Body of pancreas (tissue), 4 donors: ENCODE measurements at regions not wholly inside any gene's neighbourhood (a gene's known extent, or its start where the extent isn't known, plus 50 kb on each side); places are given as distances from the start of the nearest gene placed in this dataset.
"Not testable (repeated sequence)": the region's sequence is repeated elsewhere in the genome, so short reads cannot be mapped to it uniquely, and the experiment has no call there.

Experiments
- ATAC-seq: fragments of 150-250 bp; one replicate; pipeline ENCODE4 v1.9.1; 2016
- DNase-seq, 4 donors: peaks; one replicate each; pipeline ENCODE4 v3.0.0-alpha.2; 2019
- H3K27ac ChIP-seq, 4 donors: fragments of 200-600 bp; sonication (generic); 1 replicate in 3 of 4; 2 replicates in 1 of 4; pipeline versions ENCODE4 v1.5.1 to v1.6.1; 2016 to 2019; ENCODE audit warnings: mild to moderate bottlenecking in 1 of 4, mixed read lengths in 1 of 4, moderate library complexity in 1 of 4
- H3K27me3 ChIP-seq, 2 donors: fragments of 200-600 bp; sonication (generic); one replicate each; pipeline ENCODE4 v1.6.0; 2016; ENCODE audit warnings: mild to moderate bottlenecking in 1 of 2
- H3K36me3 ChIP-seq, 2 donors: fragments of 200-600 bp; sonication (generic); replicated peaks in 1 of 2; 2 replicates each; pipeline ENCODE4 v1.5.1; 2016; ENCODE audit warnings: low read depth in 2 of 2; ENCODE audit not compliant: insufficient read depth in 1 of 2
- H3K4me1 ChIP-seq: fragments of 200-600 bp; sonication (generic); one replicate; pipeline ENCODE4 v1.6.0; 2016
- H3K4me3 ChIP-seq, 2 donors: fragments of 200-600 bp; sonication (generic); 1 replicate in 1 of 2; 2 replicates in 1 of 2; pipeline ENCODE4 v1.5.1; 2016 to 2019
- H3K9me3 ChIP-seq, 3 donors: fragments of 200-600 bp; sonication (generic); 1 replicate in 2 of 3; 2 replicates in 1 of 3; pipeline ENCODE4 v1.5.1; 2016
- POLR2A ChIP-seq, 3 donors: fragments of 450-650 bp; IDR thresholded peaks; one replicate each; pipeline ENCODE4 v1.6.1; 2016; ENCODE audit warnings: antibody characterized with exemption in 3 of 3, mild to moderate bottlenecking in 2 of 3
- WGBS, 2 donors: methylation state at CpG; one replicate each; pipeline ENCODE4 v1.1.5; 2017; 5-methylcytosine and 5-hydroxymethylcytosine counted together
- intact Hi-C: fragments of 100-400 bp; cut with DNase I; formaldehyde crosslinking; loops from one replicate; pipeline ENCODE4 v1.15.1; 2023
- TF ChIP-seq, protein P1 (sequence below), 7 experiments: fragments of 450-650 bp in 4 of 7; fragments of 200-600 bp in 3 of 7; sonication (generic) in 3 of 7; IDR thresholded peaks; one replicate each; pipeline ENCODE4 v1.5.1; 2016 to 2019; ENCODE audit warnings: antibody characterized with exemption in 7 of 7

DNA sequence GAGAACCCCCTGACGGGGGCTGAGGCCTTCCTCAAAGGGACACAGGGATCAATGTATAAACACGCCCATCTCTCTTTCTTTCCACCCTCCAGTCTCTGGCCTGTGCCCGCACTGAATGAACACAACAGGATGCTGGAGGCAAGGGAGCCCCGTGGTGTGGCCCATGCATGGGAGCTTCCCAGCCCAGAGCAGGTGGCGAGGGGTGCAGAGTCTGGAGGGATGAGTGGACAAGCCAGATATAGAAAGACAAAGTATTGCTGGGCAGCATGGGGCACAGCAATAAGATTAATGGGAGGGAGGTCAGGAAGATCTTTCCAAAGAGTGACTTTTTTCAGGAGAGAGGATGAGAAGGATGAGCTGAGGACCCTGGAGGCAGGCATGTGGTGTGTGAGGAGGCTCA, 103.7 kb downstream of the C5orf15 start:
- TF ChIP-seq POLR2A (IDR thresholded peaks at IDR 0.05): no peak
- TF ChIP-seq, protein P1, sequence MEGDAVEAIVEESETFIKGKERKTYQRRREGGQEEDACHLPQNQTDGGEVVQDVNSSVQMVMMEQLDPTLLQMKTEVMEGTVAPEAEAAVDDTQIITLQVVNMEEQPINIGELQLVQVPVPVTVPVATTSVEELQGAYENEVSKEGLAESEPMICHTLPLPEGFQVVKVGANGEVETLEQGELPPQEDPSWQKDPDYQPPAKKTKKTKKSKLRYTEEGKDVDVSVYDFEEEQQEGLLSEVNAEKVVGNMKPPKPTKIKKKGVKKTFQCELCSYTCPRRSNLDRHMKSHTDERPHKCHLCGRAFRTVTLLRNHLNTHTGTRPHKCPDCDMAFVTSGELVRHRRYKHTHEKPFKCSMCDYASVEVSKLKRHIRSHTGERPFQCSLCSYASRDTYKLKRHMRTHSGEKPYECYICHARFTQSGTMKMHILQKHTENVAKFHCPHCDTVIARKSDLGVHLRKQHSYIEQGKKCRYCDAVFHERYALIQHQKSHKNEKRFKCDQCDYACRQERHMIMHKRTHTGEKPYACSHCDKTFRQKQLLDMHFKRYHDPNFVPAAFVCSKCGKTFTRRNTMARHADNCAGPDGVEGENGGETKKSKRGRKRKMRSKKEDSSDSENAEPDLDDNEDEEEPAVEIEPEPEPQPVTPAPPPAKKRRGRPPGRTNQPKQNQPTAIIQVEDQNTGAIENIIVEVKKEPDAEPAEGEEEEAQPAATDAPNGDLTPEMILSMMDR (IDR thresholded peaks at IDR 0.05): no peak

DNA sequence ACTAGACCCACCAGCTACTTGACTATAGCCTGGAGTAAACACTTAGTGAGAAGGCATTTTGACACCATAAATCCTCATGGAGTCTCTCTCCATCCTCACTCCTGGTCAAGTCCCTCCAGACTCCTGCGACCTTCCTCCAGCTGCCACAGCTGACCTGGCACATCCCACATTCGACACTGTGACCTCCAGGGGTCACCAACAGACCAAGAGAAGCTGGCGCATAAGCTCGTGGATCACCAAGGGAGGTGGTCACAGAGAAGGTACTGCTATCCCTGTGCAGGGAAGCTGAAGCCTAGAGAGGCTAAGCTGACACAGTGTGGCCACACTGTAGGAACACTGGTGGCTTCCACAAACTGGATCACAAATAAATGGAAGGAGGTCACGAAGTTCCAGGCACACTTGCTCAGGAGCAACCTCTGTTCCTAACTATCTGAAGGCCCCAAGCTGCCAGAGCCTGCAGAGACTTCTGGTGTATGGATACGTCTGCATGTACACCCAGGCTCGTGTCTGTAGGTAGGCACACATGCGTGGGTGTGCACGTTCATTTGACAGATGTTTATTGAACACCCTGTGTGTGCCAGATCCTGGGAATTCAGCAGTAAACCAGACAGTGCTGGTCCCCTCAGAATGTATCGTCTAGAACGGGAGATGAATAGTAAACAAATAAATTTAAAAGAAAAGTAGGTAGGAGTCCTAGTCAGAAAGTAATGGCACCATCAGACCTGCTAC, 104.4 kb downstream of the C5orf15 start:
- DNase-seq (no peak), ATAC-seq (no peak)
- no peak overlapping the region for H3K4me3 ChIP-seq
- no peak overlapping the region for H3K27ac ChIP-seq
- no peaks in the 10 kb centered on the region for H3K36me3 ChIP-seq
- H3K9me3 ChIP-seq: no peaks in the 10 kb centered on the region
- no peaks in the 10 kb centered on the region for H3K4me1 ChIP-seq
- intact Hi-C loops: loop anchor here (10.0 kb wide), 2 partner anchors 439 to 749 kb away; no protein-coding TSS in a partner anchor
- TF ChIP-seq, protein P1 (IDR thresholded peaks at IDR 0.05): no peak
- TF ChIP-seq POLR2A (IDR thresholded peaks at IDR 0.05): no peak
- H3K27me3 ChIP-seq: no peaks in the 10 kb centered on the region
- WGBS, 2 donors: 55 to 57% methylated on average over 9 to 11 of the region's 11 CpGs

More for the DNA sequence above, 103.7 kb downstream of the C5orf15 start:
- WGBS, 2 donors: 67 to 70% methylated on average over 5 of the region's 5 CpGs
- Histone ChIP-seq H3K27ac (no peak overlapping the region), H3K36me3 (no peaks in the 10 kb centered on the region), H3K9me3 (no peaks in the 10 kb centered on the region), H3K27me3 (no peaks in the 10 kb centered on the region), H3K4me3 (no peak overlapping the region), H3K4me1 (no peaks in the 10 kb centered on the region)
- DNase-seq (no peak), ATAC-seq (no peak)
- intact Hi-C loops: loop anchor here (10.0 kb wide), 2 partner anchors 440 to 750 kb away; no protein-coding TSS in a partner anchor

DNA sequence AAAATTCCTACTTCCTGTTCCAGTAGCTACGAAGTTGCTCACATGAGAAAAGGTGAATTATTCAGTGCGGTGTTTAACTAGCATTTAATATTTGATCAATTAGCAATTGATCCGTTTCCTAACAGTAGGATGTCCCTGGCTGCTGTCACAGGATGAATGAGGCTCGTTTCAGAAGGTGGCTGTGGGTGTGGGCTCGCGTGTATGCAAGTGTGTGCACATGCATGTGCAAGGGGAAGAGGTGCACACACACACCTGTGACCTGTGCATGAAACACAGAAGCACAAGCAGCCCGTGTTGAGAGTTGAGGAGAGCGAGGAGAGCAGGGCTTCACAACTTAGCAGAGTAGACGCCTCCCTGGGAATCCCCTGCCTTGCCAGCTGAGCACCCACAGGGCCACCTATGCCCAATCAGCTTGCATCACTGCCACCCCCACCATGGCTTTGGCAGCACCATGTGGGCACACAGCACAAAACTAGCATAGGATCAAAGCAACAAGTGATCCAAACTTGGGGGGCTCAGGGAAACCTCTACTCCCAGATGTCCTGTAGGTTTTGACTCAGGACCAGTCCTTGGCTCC, 107.2 kb downstream of the C5orf15 start:
- Histone ChIP-seq H3K4me3 (no peak overlapping the region), H3K36me3 (no peaks in the 10 kb centered on the region), H3K27ac (no peak overlapping the region), H3K4me1 (no peaks in the 10 kb centered on the region), H3K9me3 (no peaks in the 10 kb centered on the region), H3K27me3 (no peaks in the 10 kb centered on the region)
- 33 to 43% methylated on average over 6 to 9 of the region's 9 CpGs for WGBS, 2 donors
- DNase-seq (peak in 1 of 4 donors; percentile 25), ATAC-seq (peak; percentile 35)
- intact Hi-C loops: loop anchor here (10.0 kb wide), 2 partner anchors 436 to 746 kb away; no protein-coding TSS in a partner anchor
- no peak for TF ChIP-seq POLR2A (IDR thresholded peaks at IDR 0.05)
- TF ChIP-seq, protein P1 (IDR thresholded peaks at IDR 0.05): no peak

DNA sequence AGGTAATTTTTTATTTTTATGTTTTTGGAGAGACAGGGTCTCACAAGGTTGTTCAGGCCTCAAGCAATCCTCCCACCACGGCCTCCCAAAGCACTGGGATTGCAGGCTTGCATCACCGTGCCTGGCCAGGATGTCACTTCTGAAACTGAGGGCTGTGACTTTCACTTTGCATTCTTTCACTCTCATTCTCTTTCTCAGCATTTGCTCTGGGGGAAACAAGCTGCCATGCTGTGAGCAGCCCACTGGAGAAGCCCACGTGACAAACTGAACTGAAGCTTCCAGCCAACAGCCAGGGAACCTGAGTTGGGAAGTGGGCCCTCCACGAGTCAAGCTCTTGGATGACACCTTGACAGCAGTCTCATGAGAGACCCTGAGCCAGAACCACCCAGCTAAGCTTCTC, 109.4 kb downstream of the C5orf15 start:
- ATAC-seq: no peak
- Histone ChIP-seq H3K36me3 (no peaks in the 10 kb centered on the region), H3K4me1 (no peaks in the 10 kb centered on the region), H3K4me3 (no peak overlapping the region), H3K27ac (no peak overlapping the region), H3K9me3 (no peaks in the 10 kb centered on the region), H3K27me3 (no peaks in the 10 kb centered on the region)
- TF ChIP-seq, protein P1 (IDR thresholded peaks at IDR 0.05): no peak
- no peak for TF ChIP-seq POLR2A (IDR thresholded peaks at IDR 0.05)
- no peak for DNase-seq
- 54 to 59% methylated on average over 4 of the region's 4 CpGs for WGBS, 2 donors
- intact Hi-C loops: no loop called here

DNA sequence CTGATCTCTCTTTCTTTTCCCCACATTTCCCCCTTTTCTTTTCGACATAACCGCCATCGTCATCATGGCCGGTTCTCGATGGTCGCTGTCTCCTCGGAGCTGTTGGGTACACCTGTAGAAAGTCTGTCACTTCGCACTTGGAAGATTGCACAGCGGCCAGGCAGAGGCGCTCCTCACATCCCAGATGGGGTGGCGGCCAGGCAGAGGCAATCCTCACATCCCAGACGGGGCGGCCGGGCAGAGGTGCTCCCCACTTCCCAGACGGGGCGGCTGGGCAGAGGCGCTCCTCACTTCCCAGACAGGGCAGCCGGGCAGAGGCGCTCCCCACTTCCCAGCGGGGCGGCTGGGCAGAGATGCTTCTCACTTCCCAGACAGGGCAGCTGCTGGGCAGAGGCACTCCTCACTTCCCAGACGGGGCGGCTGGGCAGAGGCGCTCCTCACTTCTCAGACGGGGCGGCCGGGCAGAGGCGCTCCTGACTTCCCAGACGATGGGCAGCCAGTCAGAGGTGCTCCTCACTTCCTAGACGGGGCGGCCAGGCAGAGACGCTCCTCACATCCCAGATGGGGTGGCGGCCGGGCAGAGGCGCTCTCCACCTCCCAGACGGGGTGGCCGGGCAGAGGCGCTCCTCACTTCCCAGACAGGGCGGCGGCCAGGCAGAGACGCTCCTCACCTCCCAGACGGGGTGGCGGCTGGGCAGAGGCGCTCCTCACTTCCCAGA, 110.7 kb downstream of the C5orf15 start:
- H3K9me3 ChIP-seq, H3K4me3 ChIP-seq, ATAC-seq, H3K36me3 ChIP-seq, DNase-seq, H3K27me3 ChIP-seq, H3K4me1 ChIP-seq, H3K27ac ChIP-seq, intact Hi-C loops: not testable (repeated sequence)
- WGBS, 2 donors: 86 to 87% methylated on average over 9 to 37 of the region's 44 CpGs
